ENCODE measurements at regions not wholly inside any gene's neighbourhood (a gene's known extent, or its start where the extent isn't known, plus 50 kb on each side); places are given as distances from the start of the nearest gene placed in this dataset.
A peak's percentile ranks its signal among the peaks of the same experiment; 100 is the strongest.

GRCh38 chrY:8202837-8203236 is 1134.4 kb upstream of the TSPY4 start:
- no peak for TF ChIP-seq CTCF (IDR thresholded peaks at IDR 0.05)

GRCh38 chrY:8241144-8241543 is 1096.1 kb upstream of the TSPY4 start:
- peak; percentile 14; the same call in 1 of the 2 replicates for TF ChIP-seq CTCF (IDR thresholded peaks at IDR 0.05)

- no peak for TF ChIP-seq CTCF (IDR thresholded peaks at IDR 0.05)
These were observed 1063.5 kb upstream of the TSPY4 start for GRCh38 chrY:8273807-8274206.

GRCh38 chrY:8305021-8305420 is 1032.2 kb upstream of the TSPY4 start:
- no peak for TF ChIP-seq CTCF (IDR thresholded peaks at IDR 0.05)

- TF ChIP-seq CTCF (IDR thresholded peaks at IDR 0.05), result no peak
These were observed 1013.2 kb upstream of the TSPY4 start for GRCh38 chrY:8324113-8324512.

- TF ChIP-seq CTCF (IDR thresholded peaks at IDR 0.05), result no peak
These were observed 1010.3 kb upstream of the TSPY4 start for GRCh38 chrY:8326944-8327343.

- no peak for TF ChIP-seq CTCF (IDR thresholded peaks at IDR 0.05)
These were observed 1009.4 kb upstream of the TSPY4 start for GRCh38 chrY:8327708-8328354.

- TF ChIP-seq CTCF (IDR thresholded peaks at IDR 0.05), result no peak
These were observed 1007.8 kb upstream of the TSPY4 start for GRCh38 chrY:8329431-8329830.

All from LNCAP (cell line).